Tibial nerve (tissue), 4 donors: ENCODE measurements at regions not wholly inside any gene's neighbourhood (a gene's known extent, or its start where the extent isn't known, plus 50 kb on each side); places are given as distances from the start of the nearest gene placed in this dataset.

Source experiments
- DNase-seq, 2 donors: peaks; one replicate each; pipeline ENCODE4 v3.0.0-alpha.2; 2019; ENCODE audit warnings: low spot score in 2 of 2
- H3K27ac ChIP-seq, 4 donors: fragments of 200-600 bp; sonication (generic) in 3 of 4; one replicate each; pipeline ENCODE4 v1.5.1; 2017 to 2019; ENCODE audit warnings: mild to moderate bottlenecking in 1 of 4
- H3K27me3 ChIP-seq, 2 donors: fragments of 200-600 bp; sonication (generic) in 1 of 2; one replicate each; pipeline versions ENCODE4 v1.5.1 to v1.6.0; 2017 to 2019
- H3K36me3 ChIP-seq, 3 donors: fragments of 200-600 bp; sonication (generic); one replicate each; pipeline ENCODE4 v1.5.1; 2018 to 2019
- H3K4me1 ChIP-seq, 4 donors: fragments of 200-600 bp; sonication (generic) in 3 of 4; one replicate each; pipeline ENCODE4 v1.5.1; 2017 to 2019
- H3K4me3 ChIP-seq, 4 donors: fragments of 200-600 bp; sonication (generic) in 3 of 4; one replicate each; pipeline ENCODE4 v1.5.1; 2017 to 2019; ENCODE audit warnings: mild to moderate bottlenecking in 1 of 4, moderate library complexity in 1 of 4
- H3K9me3 ChIP-seq, 4 donors: fragments of 200-600 bp; sonication (generic) in 3 of 4; one replicate each; pipeline ENCODE4 v1.5.1; 2017 to 2019
- CTCF ChIP-seq, 5 experiments: fragments of 200-600 bp in 3 of 5; fragments of 450-650 bp in 2 of 5; sonication (generic) in 3 of 5; IDR thresholded peaks; one replicate each; pipeline ENCODE4 v1.5.1; 2016 to 2019; ENCODE audit warnings: antibody characterized with exemption in 5 of 5, mild to moderate bottlenecking in 3 of 5, moderate library complexity in 2 of 5
- EP300 ChIP-seq, 2 donors: sonication (generic); formaldehyde crosslinking; IDR thresholded peaks; one replicate each; pipeline ENCODE4 v1.6.1; 2017; ENCODE audit warnings: antibody characterized with exemption in 2 of 2, mild to moderate bottlenecking in 1 of 2
- POLR2A ChIP-seq, 2 donors: fragments of 450-650 bp; IDR thresholded peaks; one replicate each; pipeline ENCODE4 v1.6.1; 2017; ENCODE audit warnings: antibody characterized with exemption in 2 of 2, mild to moderate bottlenecking in 2 of 2, moderate library complexity in 2 of 2
- WGBS, 2 donors: methylation state at CpG; one replicate each; pipeline ENCODE4 v1.1.5; 2018; 5-methylcytosine and 5-hydroxymethylcytosine counted together

- H3K9me3 ChIP-seq, result peaks cover 0 to 5% (median 0%) of the 10 kb centered on the region in 4 donors
- H3K4me3 ChIP-seq, result no peak overlapping the region
- TF ChIP-seq EP300 (IDR thresholded peaks at IDR 0.05) (no peak), POLR2A (IDR thresholded peaks at IDR 0.05) (no peak), CTCF (IDR thresholded peaks at IDR 0.05) (no peak)
- H3K27me3 ChIP-seq, result no peaks in the 10 kb centered on the region
- no peaks in the 10 kb centered on the region for H3K4me1 ChIP-seq
- 59% methylated on average over 2 of the region's 2 CpGs for WGBS, 2 donors
- no peak for DNase-seq
- no peaks in the 10 kb centered on the region for H3K36me3 ChIP-seq
- H3K27ac ChIP-seq, result no peak overlapping the region
Observed at GRCh38 chr7:136210664-136211063, 233.5 kb upstream of the MTPN start.

GRCh38 chr7:136210079-136210478, 232.9 kb upstream of the MTPN start:
- DNase-seq, result no peak
- H3K9me3 ChIP-seq, result peaks cover 0 to 5% (median 0%) of the 10 kb centered on the region in 4 donors
- no peaks in the 10 kb centered on the region for H3K27me3 ChIP-seq
- no peak for TF ChIP-seq EP300 (IDR thresholded peaks at IDR 0.05)
- no peaks in the 10 kb centered on the region for H3K36me3 ChIP-seq
- no peaks in the 10 kb centered on the region for H3K4me1 ChIP-seq
- no peak overlapping the region for H3K27ac ChIP-seq
- H3K4me3 ChIP-seq, result no peak overlapping the region

GRCh38 chr7:136205956-136206355, 228.8 kb upstream of the MTPN start:
- no peaks in the 10 kb centered on the region for H3K27me3 ChIP-seq
- H3K36me3 ChIP-seq, result no peaks in the 10 kb centered on the region
- WGBS, 2 donors, result 70 to 80% methylated on average over 1 of the region's 1 CpG
- no peak overlapping the region for H3K4me3 ChIP-seq
- no peak for TF ChIP-seq CTCF (IDR thresholded peaks at IDR 0.05)
- no peak for TF ChIP-seq POLR2A (IDR thresholded peaks at IDR 0.05)
- no peak for TF ChIP-seq EP300 (IDR thresholded peaks at IDR 0.05)
- no peak for DNase-seq
- H3K27ac ChIP-seq, result no peak overlapping the region
- no peaks in the 10 kb centered on the region for H3K9me3 ChIP-seq
- no peaks in the 10 kb centered on the region for H3K4me1 ChIP-seq

- Histone ChIP-seq H3K9me3 (peaks cover 0 to 39% (median 3%) of the 10 kb centered on the region in 4 donors), H3K27ac (no peak overlapping the region), H3K4me1 (no peaks in the 10 kb centered on the region), H3K27me3 (no peaks in the 10 kb centered on the region), H3K36me3 (no peaks in the 10 kb centered on the region), H3K4me3 (no peak overlapping the region)
- no peak for TF ChIP-seq CTCF (IDR thresholded peaks at IDR 0.05)
- 56 to 63% methylated on average over 1 of the region's 1 CpG for WGBS, 2 donors
- DNase-seq, result no peak
Observed at GRCh38 chr7:136198168-136198567, 221.0 kb upstream of the MTPN start.

GRCh38 chr7:136194878-136195277, 217.7 kb upstream of the MTPN start:
- TF ChIP-seq POLR2A (IDR thresholded peaks at IDR 0.05) (no peak), EP300 (IDR thresholded peaks at IDR 0.05) (no peak)
- no peaks in the 10 kb centered on the region for H3K4me1 ChIP-seq

GRCh38 chr7:136193940-136194339, 216.8 kb upstream of the MTPN start:
- 80 to 88% methylated on average over 6 of the region's 6 CpGs for WGBS, 2 donors
- no peak for DNase-seq

More at GRCh38 chr7:136194878-136195277, 217.7 kb upstream of the MTPN start:
- WGBS, 2 donors, result 77 to 82% methylated on average over 1 of the region's 1 CpG
- no peak overlapping the region for H3K27ac ChIP-seq
- DNase-seq, result no peak
- no peaks in the 10 kb centered on the region for H3K27me3 ChIP-seq
- no peaks in the 10 kb centered on the region for H3K36me3 ChIP-seq
- peaks cover 0 to 38% (median 3%) of the 10 kb centered on the region in 4 donors for H3K9me3 ChIP-seq
- no peak overlapping the region for H3K4me3 ChIP-seq

More at GRCh38 chr7:136193940-136194339, 216.8 kb upstream of the MTPN start:
- Histone ChIP-seq H3K9me3 (peaks cover 0 to 29% (median 3%) of the 10 kb centered on the region in 4 donors), H3K4me1 (no peaks in the 10 kb centered on the region), H3K27me3 (no peaks in the 10 kb centered on the region), H3K36me3 (no peaks in the 10 kb centered on the region), H3K27ac (no peak overlapping the region), H3K4me3 (no peak overlapping the region)
- TF ChIP-seq CTCF (IDR thresholded peaks at IDR 0.05) (no peak), EP300 (IDR thresholded peaks at IDR 0.05) (no peak), POLR2A (IDR thresholded peaks at IDR 0.05) (no peak)
